GM21423 (cell line): ENCODE measurements at regions not wholly inside any gene's neighbourhood (a gene's known extent, or its start where the extent isn't known, plus 50 kb on each side); places are given as distances from the start of the nearest gene placed in this dataset.
"Not testable (repeated sequence)": the region's sequence is repeated elsewhere in the genome, so short reads cannot be mapped to it uniquely, and the experiment has no call there.

Experiments
- ATAC-seq: cut with Tn5 transposase; IDR thresholded peaks from one replicate; pipeline ENCODE4 v1.9.1; 2021; ENCODE audit warnings: mild to moderate bottlenecking, moderate library complexity; ENCODE audit not compliant: unreplicated experiment

DNA sequence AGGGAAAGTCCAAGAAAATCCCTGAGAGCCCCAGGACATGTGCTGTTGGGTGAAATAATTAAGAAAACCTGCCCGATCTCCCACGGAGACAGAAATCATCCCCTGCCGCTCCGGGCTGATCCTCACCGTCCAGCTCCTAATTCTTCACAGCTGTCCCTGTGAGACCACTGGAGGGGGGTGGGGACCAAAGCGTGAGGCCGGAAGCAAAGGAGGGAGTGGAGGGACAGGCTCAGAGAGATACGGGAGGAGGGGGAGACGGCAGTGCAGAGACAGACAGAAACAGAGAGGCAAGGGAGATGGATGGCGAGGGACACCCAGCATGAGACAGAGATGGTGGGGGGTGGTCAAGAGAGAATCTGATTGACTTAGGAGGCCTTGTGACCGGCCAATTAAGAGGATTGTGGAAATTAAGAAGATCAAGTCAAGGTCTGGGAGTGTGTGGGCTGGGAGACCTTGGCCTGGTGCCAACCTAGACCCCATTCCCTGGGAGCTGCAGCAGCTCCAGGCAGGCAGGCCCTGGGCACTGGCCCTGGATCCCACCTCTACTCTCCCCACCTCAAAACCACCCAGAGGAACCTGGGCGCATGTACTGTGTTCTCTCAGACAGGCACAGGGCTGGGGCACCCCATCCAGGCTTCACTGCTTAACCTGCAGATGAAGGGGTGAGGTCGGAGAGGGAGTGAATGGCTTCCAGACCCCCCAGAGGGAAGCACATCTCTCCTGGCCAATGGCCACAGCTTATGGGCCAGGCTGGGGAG lies 113.2 kb upstream of the ALDH1A3 start:
- no peak for ATAC-seq

DNA sequence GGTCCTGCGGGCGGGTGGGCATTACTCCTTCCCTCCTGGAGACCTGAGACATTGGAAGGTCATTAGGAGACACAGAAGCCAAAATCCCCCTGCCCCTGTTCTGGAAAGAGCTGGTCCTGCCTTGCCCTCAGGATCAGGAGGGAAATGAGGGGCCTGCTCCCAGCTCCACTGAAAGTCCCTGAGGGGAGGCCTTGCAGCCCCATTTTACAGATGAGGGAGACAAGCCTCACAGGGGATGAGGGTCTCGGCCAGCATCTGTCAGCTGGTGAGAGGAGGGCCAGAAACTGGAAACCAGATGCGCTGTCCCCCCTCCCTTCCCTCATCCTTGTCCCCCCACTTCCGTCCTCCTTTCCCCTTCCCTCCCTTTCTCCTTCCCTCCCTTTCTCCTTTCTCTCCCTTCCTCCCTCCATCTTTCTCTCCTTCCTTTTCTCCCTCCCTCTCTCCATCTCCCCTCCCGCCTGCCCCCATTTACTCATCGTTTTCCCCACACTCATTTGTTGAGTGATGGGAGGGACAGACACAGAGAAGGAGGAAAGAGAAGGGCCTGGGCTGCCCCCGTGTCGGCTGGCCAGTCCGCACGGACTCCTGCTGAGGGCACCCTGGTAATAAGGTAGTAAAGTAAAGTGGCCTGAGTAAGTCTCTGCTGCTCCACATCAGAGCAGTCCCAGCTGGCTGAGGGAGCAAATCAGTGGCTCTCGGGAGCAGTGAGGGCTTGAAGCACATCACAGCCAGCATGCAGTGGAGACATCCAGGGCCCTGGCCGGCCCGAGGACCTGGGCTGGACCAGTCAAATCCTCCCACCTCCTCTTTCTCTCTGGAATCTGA lies 112.4 kb upstream of the ALDH1A3 start:
- ATAC-seq: no peak

DNA sequence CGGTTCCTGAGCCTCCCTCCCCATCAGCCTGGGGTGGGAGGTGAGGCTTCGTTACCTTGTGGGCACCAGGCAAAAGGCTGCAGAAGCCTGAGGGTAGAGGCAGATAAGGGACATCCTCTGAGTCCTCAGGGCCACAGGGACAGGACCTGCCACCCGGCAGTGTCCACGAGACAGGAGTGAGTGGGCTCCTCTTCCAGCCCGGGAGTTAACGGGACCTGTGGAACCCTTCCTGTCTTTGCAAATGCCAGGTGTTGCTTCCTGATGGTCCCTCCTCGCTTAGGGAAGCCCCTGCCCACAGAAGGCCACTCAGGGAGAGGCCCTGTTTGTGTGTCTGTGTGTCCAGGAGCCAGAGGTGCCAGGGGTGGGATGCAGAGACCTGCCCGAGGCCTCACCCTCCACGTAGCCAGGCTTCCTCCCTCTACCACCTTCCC lies 111.1 kb upstream of the ALDH1A3 start:
- no peak for ATAC-seq

DNA sequence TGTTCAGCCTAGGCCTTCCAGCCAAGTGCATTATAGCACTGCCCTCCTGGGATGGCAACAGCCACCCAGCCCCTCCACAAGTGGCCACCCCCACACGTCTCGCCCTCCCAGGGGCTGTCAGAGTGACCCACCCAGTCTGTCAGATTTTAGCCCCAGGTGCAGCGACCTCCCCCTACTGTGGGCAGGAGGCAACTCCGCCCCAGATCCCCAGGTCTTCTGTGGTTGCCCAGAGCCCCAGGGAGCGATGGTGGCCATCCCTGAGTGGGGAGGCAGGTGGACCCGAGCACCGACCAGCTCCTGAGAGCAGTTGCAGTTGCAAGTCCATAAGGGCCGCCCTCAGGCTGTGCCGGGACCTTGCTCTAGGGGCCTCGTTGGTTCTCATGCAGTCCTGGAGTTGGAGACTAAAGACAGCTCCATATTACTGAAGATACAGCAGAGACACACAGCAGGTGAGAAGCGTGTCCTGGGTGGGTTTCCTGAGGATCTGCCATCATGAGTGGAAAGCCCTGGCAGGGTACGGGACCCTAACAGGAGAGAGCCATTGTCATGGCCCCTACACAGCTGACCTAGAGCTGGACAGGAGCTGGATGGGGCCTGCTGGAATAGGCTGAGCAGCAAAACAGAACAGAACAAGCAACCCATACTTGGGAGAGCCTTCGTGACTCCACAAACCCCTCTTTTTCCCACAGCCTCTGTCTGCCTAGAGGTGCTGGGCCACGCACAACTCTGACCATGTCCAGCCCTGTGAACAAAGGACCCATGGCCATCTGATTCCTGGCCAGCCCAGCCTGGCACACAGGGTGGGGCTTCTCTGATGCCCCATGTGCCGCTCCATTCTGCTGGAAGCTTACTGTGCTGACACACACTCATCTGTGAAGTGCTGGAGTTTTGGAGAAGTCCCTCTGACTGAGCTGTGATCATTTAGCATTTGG lies 110.3 kb upstream of the ALDH1A3 start:
- no peak for ATAC-seq

DNA sequence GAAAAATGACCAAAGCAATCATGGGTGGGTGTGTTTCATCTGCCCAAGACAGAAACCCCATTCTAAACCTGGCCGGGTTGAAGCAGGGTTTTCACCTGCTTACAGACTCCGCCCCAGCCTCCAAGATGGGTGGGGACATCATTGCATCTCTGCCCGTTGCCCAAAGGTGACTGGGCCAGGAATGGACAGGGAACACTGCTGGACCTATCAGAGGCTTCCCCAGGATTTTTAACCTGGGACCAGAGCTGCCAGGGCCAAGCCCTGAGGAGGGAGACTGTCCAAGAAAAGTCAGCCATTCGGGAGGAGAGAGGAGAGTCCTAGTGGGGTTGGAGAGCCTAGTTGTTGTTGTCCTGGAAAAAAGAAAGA lies 109.7 kb upstream of the ALDH1A3 start:
- no peak for ATAC-seq

GRCh38 chr15:100770661-100771584 lies 108.7 kb upstream of the ALDH1A3 start:
- ATAC-seq: no peak

GRCh38 chr15:100771746-100772145 lies 107.9 kb upstream of the ALDH1A3 start:
- ATAC-seq: no peak

GRCh38 chr15:100772478-100772877 lies 107.2 kb upstream of the ALDH1A3 start:
- no peak for ATAC-seq

DNA sequence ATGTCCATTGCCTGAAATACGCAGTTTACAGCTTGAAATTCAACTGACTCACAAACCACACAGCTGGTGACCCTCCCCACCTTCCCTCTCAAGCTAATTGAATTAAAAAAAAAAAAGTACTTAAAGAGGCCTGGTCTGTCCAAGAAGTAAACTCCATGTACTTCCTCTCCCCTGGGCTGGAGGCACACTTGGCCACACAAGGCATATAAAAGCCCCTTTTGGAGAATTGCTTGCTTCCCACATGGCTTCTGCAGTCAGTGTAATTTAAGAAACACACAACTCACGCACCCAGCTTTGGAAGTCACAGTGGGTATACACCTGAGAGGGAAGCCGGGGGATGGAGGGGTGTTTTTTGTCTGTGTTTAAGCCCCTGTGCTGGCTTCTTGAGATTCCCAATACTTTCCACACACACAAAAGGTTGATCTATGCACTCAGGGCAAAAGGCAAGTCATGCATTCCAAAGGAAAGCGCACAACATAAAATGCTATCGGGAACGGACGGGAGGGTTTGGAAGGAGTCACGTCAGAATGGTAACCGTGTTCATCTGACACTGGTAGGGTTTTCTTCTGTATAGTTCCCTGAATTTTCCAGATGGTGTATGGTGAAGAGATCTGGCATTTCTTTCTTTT lies 106.6 kb upstream of the ALDH1A3 start:
- no peak for ATAC-seq

GRCh38 chr15:100774044-100774443 lies 105.6 kb upstream of the ALDH1A3 start:
- ATAC-seq: not testable (repeated sequence)

DNA sequence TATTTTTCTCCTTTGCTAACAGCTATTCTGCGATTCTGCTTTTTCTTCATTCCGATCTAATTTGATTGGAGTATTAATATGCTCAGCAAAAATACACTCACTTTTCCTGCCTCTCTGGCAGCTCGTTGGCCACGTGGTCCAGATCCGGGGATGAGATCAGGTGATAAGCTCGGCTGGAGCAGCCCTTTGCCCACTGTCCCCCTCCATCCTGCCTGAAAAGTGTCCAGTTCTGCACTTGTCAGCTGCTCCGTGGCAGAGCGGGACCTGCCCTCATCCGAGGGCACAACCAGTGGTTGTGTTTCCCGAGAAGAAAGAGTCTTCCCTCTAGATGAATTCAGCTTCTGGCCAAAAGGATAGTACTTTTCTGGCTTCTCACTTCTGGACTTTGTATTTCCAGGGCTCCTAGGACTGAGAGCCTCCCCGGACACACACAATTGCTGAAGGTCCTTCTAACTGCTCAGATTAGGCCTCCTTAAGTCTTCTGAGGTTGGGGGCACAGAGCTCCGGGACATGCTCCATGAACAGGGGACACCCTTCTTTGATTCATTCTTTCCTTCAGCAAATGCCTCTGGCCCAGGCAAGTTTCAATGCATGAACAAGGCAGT lies 103.9 kb upstream of the ALDH1A3 start:
- no peak for ATAC-seq

DNA sequence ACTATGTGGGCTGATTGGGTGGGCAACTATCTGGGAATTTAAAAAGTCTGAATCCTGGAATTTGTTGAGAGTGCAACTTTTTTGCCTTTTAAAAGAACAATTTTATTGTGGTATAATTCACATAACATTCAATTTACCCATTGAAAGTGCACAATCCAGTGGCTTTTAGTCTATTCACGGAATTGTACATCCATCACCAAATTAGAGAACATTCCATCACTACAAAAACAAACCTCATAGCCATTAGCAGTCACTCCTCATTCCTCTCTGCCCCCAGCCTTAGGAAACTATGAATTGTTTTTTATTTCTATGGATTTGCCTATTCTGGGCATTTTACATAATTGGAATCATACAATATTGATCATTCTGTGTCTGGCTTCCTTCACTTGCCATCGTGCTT lies 101.8 kb upstream of the ALDH1A3 start:
- ATAC-seq: no peak

- ATAC-seq: no peak
Measured at GRCh38 chr15:100778831-100779288, 100.8 kb upstream of the ALDH1A3 start.

- ATAC-seq: no peak
Measured at GRCh38 chr15:100779331-100780207, 100.1 kb upstream of the ALDH1A3 start.

DNA sequence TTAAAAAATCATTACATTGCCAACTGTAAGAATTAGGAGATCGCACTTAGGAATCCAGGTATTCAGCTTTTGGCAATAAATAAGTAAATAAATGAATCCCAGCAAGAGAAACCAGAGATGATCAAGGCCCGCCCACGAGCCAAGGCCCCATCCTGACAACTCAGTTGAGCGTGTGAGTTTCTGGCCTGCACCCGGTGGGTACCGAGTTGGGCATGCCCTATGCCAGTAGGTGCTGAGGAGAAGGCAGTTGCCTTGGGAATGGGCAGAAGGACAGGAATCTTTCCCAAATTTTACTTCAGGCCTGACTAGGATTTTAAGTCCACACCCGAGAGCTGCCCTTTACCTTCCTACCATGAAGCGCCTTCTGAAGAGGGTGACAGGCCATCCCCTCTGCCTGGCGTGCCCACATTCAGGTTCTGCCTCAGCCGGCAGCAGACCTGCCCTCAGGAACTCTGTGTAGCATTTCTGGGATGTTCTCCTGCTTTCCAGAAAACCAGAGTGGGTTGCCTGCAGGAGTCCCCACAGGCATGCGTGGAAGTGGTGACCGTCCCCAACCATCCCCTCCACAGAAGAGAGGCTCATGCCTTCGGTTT lies 99.3 kb upstream of the ALDH1A3 start:
- no peak for ATAC-seq

DNA sequence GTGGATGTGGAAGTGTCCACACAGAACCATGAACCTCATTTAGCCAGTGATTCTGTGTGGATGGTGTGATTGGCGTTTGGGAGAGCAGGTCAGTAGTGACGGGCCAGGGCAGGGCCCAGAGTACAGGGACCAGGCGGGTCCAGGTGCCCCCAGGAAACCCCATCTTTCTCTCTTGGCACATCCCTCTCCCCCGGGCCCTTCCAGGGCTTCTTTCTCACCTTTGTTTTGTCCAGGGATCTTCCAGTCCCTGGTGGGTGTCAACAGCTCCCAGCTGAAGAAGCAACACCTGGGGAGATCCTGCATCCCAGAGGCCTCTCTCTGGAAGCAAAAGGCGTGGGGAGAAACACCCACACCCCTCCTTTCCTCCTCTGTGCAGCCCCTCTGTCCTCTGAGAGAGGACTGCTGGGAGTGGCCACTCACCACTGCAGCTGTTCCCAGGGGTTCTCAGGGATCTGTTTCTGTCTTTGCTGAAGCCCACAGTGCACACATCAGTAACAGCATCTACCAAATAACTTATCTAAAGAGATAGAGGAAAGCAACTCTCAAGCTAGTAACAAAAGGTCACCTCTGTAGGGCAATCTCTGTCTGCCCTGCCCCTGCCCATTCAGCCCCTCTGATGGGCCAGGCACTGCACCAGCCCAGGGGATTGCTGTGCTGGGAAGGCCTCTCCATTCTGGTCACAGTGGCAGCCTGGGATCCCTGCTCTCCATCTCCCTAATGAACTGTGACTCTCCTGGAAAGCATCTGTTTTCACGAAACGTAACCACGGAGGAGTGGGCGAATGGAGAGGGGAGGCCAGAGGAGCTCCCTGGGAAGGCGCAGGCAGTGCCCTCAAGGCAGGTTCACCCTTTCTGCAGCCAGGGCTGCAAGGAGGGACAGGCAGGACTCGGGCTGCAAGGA lies 98.3 kb upstream of the ALDH1A3 start:
- no peak for ATAC-seq
